ENCODE measurements at regions not wholly inside any gene's neighbourhood (a gene's known extent, or its start where the extent isn't known, plus 50 kb on each side); places are given as distances from the start of the nearest gene placed in this dataset.

DNA sequence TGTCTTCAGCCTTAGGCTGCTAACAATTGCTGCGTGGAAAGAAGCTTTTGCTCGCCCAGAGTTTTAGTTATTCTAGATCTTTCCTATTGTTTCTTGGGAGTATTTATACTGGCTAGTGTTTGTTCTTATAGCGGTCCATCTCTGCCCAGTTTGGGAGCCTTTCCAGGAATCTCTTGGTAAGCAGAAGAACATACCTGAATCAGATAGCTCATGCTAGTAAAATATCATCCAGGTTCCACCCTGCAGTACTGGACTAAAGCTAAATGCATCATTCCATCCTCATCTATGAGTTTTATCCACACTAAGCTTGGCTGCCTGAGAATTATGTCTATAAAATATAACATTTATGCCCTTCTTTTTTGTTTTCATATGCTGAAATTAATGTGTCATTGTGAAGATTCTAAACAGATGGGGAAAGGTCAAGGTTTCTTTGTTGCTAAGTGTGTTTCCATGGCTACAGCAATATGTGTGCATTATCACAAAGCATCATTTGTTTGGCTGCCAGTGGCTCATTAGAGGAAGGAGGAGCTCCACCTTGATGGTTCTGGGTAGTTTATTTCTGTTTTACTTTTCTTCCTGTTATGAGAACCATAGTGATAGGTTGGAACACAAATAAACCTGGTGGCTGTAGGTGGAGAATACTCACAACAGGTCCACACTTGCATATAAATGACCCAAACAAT lies 182.8 kb downstream of the PIK3C3 start:
- no peak overlapping the region for H3K27ac ChIP-seq
- TF ChIP-seq EZH2 (IDR thresholded peaks at IDR 0.05; ENCODE audit: insufficient read depth, poor library complexity, severe bottlenecking) (no peak), EZH2phosphoT487 (IDR thresholded peaks at IDR 0.05; ENCODE audit: insufficient read depth, low read depth) (no peak)
- H4K20me1 ChIP-seq (ENCODE audit: insufficient read depth), result no peaks in the 10 kb centered on the region
- no peak overlapping the region for H3K4me3 ChIP-seq
- no peak overlapping the region for H3K4me2 ChIP-seq (ENCODE audit: unreplicated experiment)
- no peaks in the 10 kb centered on the region for H3K9me3 ChIP-seq (ENCODE audit: low read depth)
- H3K79me2 ChIP-seq (ENCODE audit: insufficient read depth), result no peaks in the 10 kb centered on the region
- no peak overlapping the region for H2AFZ ChIP-seq
- 57 to 60% methylated on average over 3 of the region's 3 CpGs for WGBS, 2 experiments (ENCODE audit: low coverage in 1 of 2, low lambda C conversion rate in 2 of 2, missing lambda C conversion rate in 2 of 2)
- H3K4me1 ChIP-seq (ENCODE audit: insufficient read depth), result no peaks in the 10 kb centered on the region
- DNase-seq, result no peak
- H3K27me3 ChIP-seq (replicated peaks; ENCODE audit: insufficient read depth), result no peaks in the 10 kb centered on the region
- H3K9me2 ChIP-seq (ENCODE audit: insufficient read depth), result no peaks in the 10 kb centered on the region
- no peak overlapping the region for H3K9ac ChIP-seq
- in situ Hi-C loops (cut with MboI), result no loop called here
- no peaks in the 10 kb centered on the region for H3F3A ChIP-seq (ENCODE audit: insufficient read depth)
- H3K36me3 ChIP-seq (ENCODE audit: low read depth), result no peaks in the 10 kb centered on the region

- WGBS, 2 experiments (ENCODE audit: low coverage in 1 of 2, low lambda C conversion rate in 2 of 2, missing lambda C conversion rate in 2 of 2), result 0% methylated on average over 1 of the region's 1 CpG
- Histone ChIP-seq H3K9me2 (ENCODE audit: insufficient read depth) (no peaks in the 10 kb centered on the region), H3K36me3 (ENCODE audit: low read depth) (no peaks in the 10 kb centered on the region), H4K20me1 (ENCODE audit: insufficient read depth) (no peaks in the 10 kb centered on the region), H3F3A (ENCODE audit: insufficient read depth) (no peaks in the 10 kb centered on the region), H3K4me1 (ENCODE audit: insufficient read depth) (no peaks in the 10 kb centered on the region), H3K27me3 (replicated peaks; ENCODE audit: insufficient read depth) (no peaks in the 10 kb centered on the region), H3K9me3 (ENCODE audit: low read depth) (no peaks in the 10 kb centered on the region), H2AFZ (no peak overlapping the region), H3K79me2 (ENCODE audit: insufficient read depth) (no peaks in the 10 kb centered on the region), H3K27ac (no peak overlapping the region), H3K4me2 (ENCODE audit: unreplicated experiment) (no peak overlapping the region), H3K4me3 (no peak overlapping the region), H3K9ac (no peak overlapping the region)
- no peak for TF ChIP-seq EZH2phosphoT487 (IDR thresholded peaks at IDR 0.05; ENCODE audit: insufficient read depth, low read depth)
- in situ Hi-C loops (cut with MboI), result no loop called here
- peak; percentile 10 for DNase-seq
Measured at GRCh38 chr18:42141439-42141838, 186.4 kb downstream of the PIK3C3 start.

GRCh38 chr18:42155024-42155423 lies 200.0 kb downstream of the PIK3C3 start:
- no peaks in the 10 kb centered on the region for H3K36me3 ChIP-seq (ENCODE audit: low read depth)
- no peaks in the 10 kb centered on the region for H4K20me1 ChIP-seq (ENCODE audit: insufficient read depth)
- no peak overlapping the region for H3K27ac ChIP-seq
- no peak overlapping the region for H2AFZ ChIP-seq
- H3K4me1 ChIP-seq (ENCODE audit: insufficient read depth), result no peaks in the 10 kb centered on the region
- no peaks in the 10 kb centered on the region for H3K9me3 ChIP-seq (ENCODE audit: low read depth)
- in situ Hi-C loops (cut with MboI), result no loop called here
- no peak overlapping the region for H3K4me2 ChIP-seq (ENCODE audit: unreplicated experiment)
- H3K9me2 ChIP-seq (ENCODE audit: insufficient read depth), result no peaks in the 10 kb centered on the region
- TF ChIP-seq EZH2phosphoT487 (IDR thresholded peaks at IDR 0.05; ENCODE audit: insufficient read depth, low read depth) (no peak), EZH2 (IDR thresholded peaks at IDR 0.05; ENCODE audit: insufficient read depth, poor library complexity, severe bottlenecking) (no peak)
- H3K79me2 ChIP-seq (ENCODE audit: insufficient read depth), result no peaks in the 10 kb centered on the region
- H3K27me3 ChIP-seq (replicated peaks; ENCODE audit: insufficient read depth), result no peaks in the 10 kb centered on the region
- no peak for DNase-seq
- no peak overlapping the region for H3K9ac ChIP-seq
- no peaks in the 10 kb centered on the region for H3F3A ChIP-seq (ENCODE audit: insufficient read depth)
- H3K4me3 ChIP-seq, result no peak overlapping the region

GRCh38 chr18:42156281-42156680 lies 201.2 kb downstream of the PIK3C3 start:
- Histone ChIP-seq H3K9ac (no peak overlapping the region), H3K4me2 (ENCODE audit: unreplicated experiment) (no peak overlapping the region), H3K27me3 (replicated peaks; ENCODE audit: insufficient read depth) (no peaks in the 10 kb centered on the region), H2AFZ (no peak overlapping the region), H4K20me1 (ENCODE audit: insufficient read depth) (no peaks in the 10 kb centered on the region), H3K9me2 (ENCODE audit: insufficient read depth) (no peaks in the 10 kb centered on the region), H3K4me1 (ENCODE audit: insufficient read depth) (no peaks in the 10 kb centered on the region), H3K79me2 (ENCODE audit: insufficient read depth) (no peaks in the 10 kb centered on the region), H3K4me3 (no peak overlapping the region), H3K9me3 (ENCODE audit: low read depth) (no peaks in the 10 kb centered on the region), H3K27ac (no peak overlapping the region), H3K36me3 (ENCODE audit: low read depth) (no peaks in the 10 kb centered on the region), H3F3A (ENCODE audit: insufficient read depth) (no peaks in the 10 kb centered on the region)
- TF ChIP-seq EZH2 (IDR thresholded peaks at IDR 0.05; ENCODE audit: insufficient read depth, poor library complexity, severe bottlenecking) (no peak), EZH2phosphoT487 (IDR thresholded peaks at IDR 0.05; ENCODE audit: insufficient read depth, low read depth) (no peak)
- DNase-seq, result peak; percentile 2
- in situ Hi-C loops (cut with MboI), result no loop called here

DNA sequence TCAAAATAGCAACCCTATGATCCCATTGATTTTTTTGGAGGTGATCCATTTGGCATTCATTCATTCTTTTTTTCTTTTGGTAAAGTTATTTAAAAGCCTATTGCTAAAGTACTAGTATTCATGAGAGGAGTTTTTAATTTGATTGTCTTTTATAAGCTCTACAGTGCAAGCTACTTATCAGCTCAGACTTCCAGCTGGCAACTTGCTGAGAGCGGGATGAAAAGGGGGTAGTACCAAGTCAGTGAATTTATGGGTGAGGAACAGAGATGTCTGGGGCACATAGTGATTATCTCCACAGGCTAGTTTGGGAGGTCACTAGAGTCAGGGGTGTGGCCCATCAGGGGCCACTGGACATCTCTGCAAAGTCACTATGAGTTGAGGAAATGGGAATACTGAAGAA lies 202.4 kb downstream of the PIK3C3 start:
- 69 to 80% methylated on average over 1 of the region's 1 CpG for WGBS, 2 experiments (ENCODE audit: low coverage in 1 of 2, low lambda C conversion rate in 2 of 2, missing lambda C conversion rate in 2 of 2)
- Histone ChIP-seq H3K9ac (no peak overlapping the region), H2AFZ (no peak overlapping the region), H3K27ac (no peak overlapping the region), H3K4me2 (ENCODE audit: unreplicated experiment) (no peak overlapping the region), H4K20me1 (ENCODE audit: insufficient read depth) (no peaks in the 10 kb centered on the region), H3K9me2 (ENCODE audit: insufficient read depth) (no peaks in the 10 kb centered on the region), H3K36me3 (ENCODE audit: low read depth) (no peaks in the 10 kb centered on the region), H3K27me3 (replicated peaks; ENCODE audit: insufficient read depth) (no peaks in the 10 kb centered on the region), H3K4me3 (no peak overlapping the region), H3K4me1 (ENCODE audit: insufficient read depth) (no peaks in the 10 kb centered on the region), H3F3A (ENCODE audit: insufficient read depth) (no peaks in the 10 kb centered on the region), H3K9me3 (ENCODE audit: low read depth) (no peaks in the 10 kb centered on the region), H3K79me2 (ENCODE audit: insufficient read depth) (no peaks in the 10 kb centered on the region)
- DNase-seq, result no peak
- in situ Hi-C loops (cut with MboI), result no loop called here
- no peak for TF ChIP-seq EZH2phosphoT487 (IDR thresholded peaks at IDR 0.05; ENCODE audit: insufficient read depth, low read depth)
- no peak for TF ChIP-seq EZH2 (IDR thresholded peaks at IDR 0.05; ENCODE audit: insufficient read depth, poor library complexity, severe bottlenecking)
